T47D (cell line): ENCODE measurements at regions not wholly inside any gene's neighbourhood (a gene's known extent, or its start where the extent isn't known, plus 50 kb on each side); places are given as distances from the start of the nearest gene placed in this dataset.

Experiments
- DNase-seq, 2 experiments: peaks; one replicate each; pipeline versions ENCODE4 v3.0.0 to v3.0.0-alpha.2; 2011 to 2012; ENCODE audit warnings: low read depth in 1 of 2, low spot score in 1 of 2
- JUND ChIP-seq: IDR thresholded peaks from 2 replicates; pipeline ENCODE4 v1.6.1; 2012; ENCODE audit warnings: low read depth
- in situ Hi-C: cut with HindIII; loops from 2 replicates; pipeline ENCODE4 v1.10.0; 2016; ENCODE audit warnings: low sequenced_read_pairs, low pct_unique_long_range_greater_than_20kb

DNA sequence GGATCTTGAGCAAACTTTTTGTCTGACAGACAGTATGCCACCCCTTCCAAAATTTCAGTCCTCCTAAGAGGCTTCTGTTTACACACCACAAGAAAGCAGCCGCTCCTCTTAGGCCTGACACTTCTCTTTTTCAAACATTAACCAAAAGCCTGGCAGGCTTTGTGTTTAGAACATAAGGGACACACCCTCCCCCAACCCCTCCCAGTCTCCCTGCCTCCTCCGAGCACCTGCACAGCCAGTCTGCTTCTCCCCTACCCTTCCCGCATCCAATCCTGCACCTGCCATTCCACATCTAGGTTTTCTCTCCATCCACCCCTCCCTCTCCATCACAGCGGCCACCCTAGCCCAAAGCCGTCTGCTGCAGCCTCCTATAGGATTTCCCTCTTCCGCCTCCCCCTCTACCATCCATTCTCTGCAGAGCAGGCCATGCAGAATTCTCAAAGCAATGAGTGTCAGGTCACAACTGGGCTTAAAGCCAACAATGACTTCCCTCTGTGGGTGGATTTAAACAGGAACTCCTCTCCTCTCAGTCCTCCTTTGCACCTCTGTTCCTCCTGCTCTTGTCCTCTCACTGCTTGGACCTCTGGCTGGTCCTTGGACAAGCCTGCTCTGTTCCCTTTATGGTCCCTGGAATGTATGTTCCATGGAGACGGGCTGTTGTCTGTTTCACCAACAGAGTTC lies 478.2 kb downstream of the NPHP4 start:
- TF ChIP-seq JUND = no peak
- DNase-seq = peak in 1 of 2 experiments; percentile 10
- in situ Hi-C loops = no loop called here

GRCh38 chr1:5513179-5513578 lies 479.0 kb downstream of the NPHP4 start:
- no peak for DNase-seq
- no peak for TF ChIP-seq JUND
- in situ Hi-C loops = no loop called here

- in situ Hi-C loops = no loop called here
- no peak for TF ChIP-seq JUND
- no peak for DNase-seq
These were observed 480.7 kb downstream of the NPHP4 start for GRCh38 chr1:5511381-5512097.

GRCh38 chr1:5509664-5510452 lies 482.4 kb downstream of the NPHP4 start:
- DNase-seq = peak; percentile 37 to 71
- in situ Hi-C loops = no loop called here

DNA sequence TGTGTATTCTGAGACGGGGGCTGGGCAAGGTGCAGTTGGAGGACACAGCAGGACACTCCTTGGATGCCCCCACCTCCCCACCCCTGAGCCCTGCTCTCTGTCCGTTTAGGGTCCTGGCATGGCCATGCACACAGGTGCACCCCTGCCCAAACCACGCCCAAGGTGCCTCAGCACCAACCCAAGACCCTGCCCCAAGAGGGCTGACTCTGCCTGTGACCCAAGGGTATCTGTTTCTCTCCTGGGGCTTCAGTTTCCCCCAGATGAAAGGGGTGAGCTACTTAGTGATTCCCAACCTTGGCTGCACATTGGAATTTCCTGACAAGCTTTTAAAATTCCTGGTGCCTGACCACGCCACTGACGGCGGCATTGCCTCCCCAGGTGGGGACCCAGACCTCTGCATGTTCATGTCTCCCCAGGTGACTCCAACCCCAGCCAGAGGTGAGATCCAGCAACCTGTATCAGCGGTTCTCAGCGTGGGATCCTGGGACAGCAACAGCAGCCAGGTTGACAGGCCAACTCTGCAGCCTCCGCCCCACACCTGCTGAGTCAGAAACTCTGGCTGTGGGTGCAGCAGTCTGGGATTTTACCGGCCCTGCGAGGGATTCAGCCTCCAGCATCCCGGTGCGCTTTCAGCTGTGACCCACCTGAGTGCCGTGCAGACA lies 483.4 kb downstream of the NPHP4 start:
- TF ChIP-seq JUND = no peak
- no peak for DNase-seq
- in situ Hi-C loops = no loop called here

More at GRCh38 chr1:5509664-5510452, 482.4 kb downstream of the NPHP4 start:
- TF ChIP-seq JUND = no peak

- in situ Hi-C loops = no loop called here
- no peak for DNase-seq
- no peak for TF ChIP-seq JUND
These were observed 484.9 kb downstream of the NPHP4 start for GRCh38 chr1:5507340-5507739.

- TF ChIP-seq JUND = no peak
- in situ Hi-C loops = no loop called here
- no peak for DNase-seq
These were observed 485.6 kb downstream of the NPHP4 start for GRCh38 chr1:5506634-5507033.

- DNase-seq = no peak
- in situ Hi-C loops = no loop called here
- no peak for TF ChIP-seq JUND
These were observed 486.3 kb downstream of the NPHP4 start for GRCh38 chr1:5505944-5506343.

GRCh38 chr1:5504364-5504740 lies 487.9 kb downstream of the NPHP4 start:
- TF ChIP-seq JUND = no peak
- in situ Hi-C loops = no loop called here
- no peak for DNase-seq

- no peak for DNase-seq
- in situ Hi-C loops = no loop called here
- no peak for TF ChIP-seq JUND
These were observed 488.5 kb downstream of the NPHP4 start for GRCh38 chr1:5503556-5504363.

DNA sequence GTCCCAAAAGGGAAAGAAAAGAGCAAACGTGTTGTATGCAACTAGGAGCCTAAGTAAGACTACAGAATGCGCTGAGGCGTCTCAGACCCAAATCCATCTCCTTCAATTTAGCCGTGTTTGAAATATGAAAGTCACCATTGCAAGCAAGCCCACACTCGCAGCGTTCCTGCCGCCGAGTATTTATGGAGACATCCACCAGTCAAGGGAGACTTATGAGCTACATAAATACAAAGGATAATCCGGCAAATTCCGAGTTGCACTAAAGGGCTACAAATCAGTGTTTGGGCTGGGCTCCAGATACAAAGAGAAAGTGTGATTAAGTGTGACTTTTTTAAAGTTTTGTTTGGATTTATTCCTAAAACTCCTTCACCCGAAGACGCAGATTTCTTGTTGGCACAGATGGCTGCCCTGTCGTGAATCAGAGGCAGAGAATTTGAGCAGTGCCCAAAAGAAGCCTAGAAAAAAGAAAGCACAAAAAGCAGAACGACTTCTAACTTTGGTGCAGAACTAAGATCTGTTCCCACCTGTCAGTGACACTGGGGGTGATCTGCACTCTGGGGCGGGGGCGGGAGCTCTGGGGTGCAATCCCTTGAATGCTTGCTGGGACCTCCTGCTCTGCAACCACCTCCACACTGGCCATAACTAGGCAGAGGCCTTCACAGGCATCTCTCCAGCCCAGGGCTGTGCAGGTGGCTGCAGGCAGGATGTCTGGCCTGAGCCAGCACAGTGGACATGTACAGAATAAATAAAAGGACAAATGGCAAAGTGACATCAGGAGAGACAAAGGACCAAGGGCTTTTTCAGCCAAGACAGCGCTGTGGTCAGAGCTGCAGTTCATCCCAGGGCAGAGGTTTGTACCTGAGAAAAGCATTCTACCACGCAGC lies 489.7 kb downstream of the NPHP4 start:
- no peak for DNase-seq
- in situ Hi-C loops = no loop called here
- TF ChIP-seq JUND = no peak
